ENCODE measurements at regions not wholly inside any gene's neighbourhood (a gene's known extent, or its start where the extent isn't known, plus 50 kb on each side); places are given as distances from the start of the nearest gene placed in this dataset.

DNA sequence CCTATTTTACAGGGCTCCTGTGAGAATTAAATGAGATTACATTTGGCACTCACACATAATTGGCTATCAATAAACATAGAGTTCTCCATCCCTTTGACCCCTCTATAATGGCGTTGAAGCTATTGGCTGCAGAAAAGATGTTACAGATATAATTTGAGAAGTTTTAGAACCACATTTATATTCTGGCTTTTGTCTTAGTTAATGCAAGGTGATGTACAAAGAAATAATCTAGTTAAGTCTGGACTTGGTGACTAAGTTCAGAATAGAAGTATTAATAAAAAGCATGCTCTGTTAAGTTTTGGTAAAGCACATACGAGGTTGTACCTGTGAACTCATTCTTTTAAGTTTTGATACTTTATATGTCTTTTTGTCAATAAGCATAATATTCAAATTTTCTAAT, 187.1 kb upstream of the HMGA2 start:
- Histone ChIP-seq H3K4me3 (no peak overlapping the region), H3K9me3 (no peaks in the 10 kb centered on the region), H3K27ac (no peak overlapping the region), H3K36me3 (no peaks in the 10 kb centered on the region), H3K4me1 (peaks cover 0 to 2% (median 0%) of the 10 kb centered on the region in 4 donors), H3K27me3 (no peaks in the 10 kb centered on the region)
- intact Hi-C loops (cut with DNase I; ENCODE audit: low total_unique reads) (no loop called here), in situ Hi-C loops (cut with MboI; ENCODE audit: low pct_ligation_motif_present in 1 of 4, low pct_unique_long_range_greater_than_20kb in 1 of 4, low sequenced_read_pairs in 3 of 4) (no loop called here)
- WGBS, 2 donors (ENCODE audit: low coverage in 1 of 2), result 89 to 91% methylated on average over 2 of the region's 2 CpGs
- DNase-seq, result no peak
- TF ChIP-seq EP300 (IDR thresholded peaks at IDR 0.05; ENCODE audit: low read depth), result no peak

DNA sequence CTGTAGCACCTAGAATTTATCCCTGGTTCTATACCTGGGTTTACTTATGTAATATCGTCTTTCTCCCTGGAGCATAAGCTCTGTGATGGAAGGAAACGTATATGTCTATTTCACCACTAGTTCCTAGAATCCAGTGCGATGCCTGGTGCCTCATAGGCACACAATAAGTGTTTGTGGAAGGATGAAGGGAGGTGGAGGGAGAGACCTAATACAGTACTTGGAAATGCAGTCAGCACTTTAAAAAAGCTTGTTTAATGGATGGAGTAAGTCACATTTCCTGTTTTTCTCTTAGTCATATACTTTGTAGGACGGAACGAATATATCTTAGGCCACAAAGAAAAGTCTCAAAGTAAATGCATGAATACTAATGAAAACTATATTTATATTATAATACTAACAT, 186.5 kb upstream of the HMGA2 start:
- in situ Hi-C loops (cut with MboI; ENCODE audit: low pct_ligation_motif_present in 1 of 4, low pct_unique_long_range_greater_than_20kb in 1 of 4, low sequenced_read_pairs in 3 of 4) (no loop called here), intact Hi-C loops (cut with DNase I; ENCODE audit: low total_unique reads) (no loop called here)
- no peak for DNase-seq
- Histone ChIP-seq H3K9me3 (no peaks in the 10 kb centered on the region), H3K4me3 (no peak overlapping the region), H3K27me3 (no peaks in the 10 kb centered on the region), H3K4me1 (no peaks in the 10 kb centered on the region), H3K27ac (no peak overlapping the region), H3K36me3 (no peaks in the 10 kb centered on the region)
- WGBS, 2 donors (ENCODE audit: low coverage in 1 of 2), result 63 to 79% methylated on average over 2 to 5 of the region's 5 CpGs
- TF ChIP-seq EP300 (IDR thresholded peaks at IDR 0.05; ENCODE audit: low read depth) (no peak), POLR2AphosphoS5 (IDR thresholded peaks at IDR 0.05) (no peak), POLR2A (IDR thresholded peaks at IDR 0.05) (no peak)
- TF ChIP-seq, protein P1, sequence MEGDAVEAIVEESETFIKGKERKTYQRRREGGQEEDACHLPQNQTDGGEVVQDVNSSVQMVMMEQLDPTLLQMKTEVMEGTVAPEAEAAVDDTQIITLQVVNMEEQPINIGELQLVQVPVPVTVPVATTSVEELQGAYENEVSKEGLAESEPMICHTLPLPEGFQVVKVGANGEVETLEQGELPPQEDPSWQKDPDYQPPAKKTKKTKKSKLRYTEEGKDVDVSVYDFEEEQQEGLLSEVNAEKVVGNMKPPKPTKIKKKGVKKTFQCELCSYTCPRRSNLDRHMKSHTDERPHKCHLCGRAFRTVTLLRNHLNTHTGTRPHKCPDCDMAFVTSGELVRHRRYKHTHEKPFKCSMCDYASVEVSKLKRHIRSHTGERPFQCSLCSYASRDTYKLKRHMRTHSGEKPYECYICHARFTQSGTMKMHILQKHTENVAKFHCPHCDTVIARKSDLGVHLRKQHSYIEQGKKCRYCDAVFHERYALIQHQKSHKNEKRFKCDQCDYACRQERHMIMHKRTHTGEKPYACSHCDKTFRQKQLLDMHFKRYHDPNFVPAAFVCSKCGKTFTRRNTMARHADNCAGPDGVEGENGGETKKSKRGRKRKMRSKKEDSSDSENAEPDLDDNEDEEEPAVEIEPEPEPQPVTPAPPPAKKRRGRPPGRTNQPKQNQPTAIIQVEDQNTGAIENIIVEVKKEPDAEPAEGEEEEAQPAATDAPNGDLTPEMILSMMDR (IDR thresholded peaks at IDR 0.05), result no peak

DNA sequence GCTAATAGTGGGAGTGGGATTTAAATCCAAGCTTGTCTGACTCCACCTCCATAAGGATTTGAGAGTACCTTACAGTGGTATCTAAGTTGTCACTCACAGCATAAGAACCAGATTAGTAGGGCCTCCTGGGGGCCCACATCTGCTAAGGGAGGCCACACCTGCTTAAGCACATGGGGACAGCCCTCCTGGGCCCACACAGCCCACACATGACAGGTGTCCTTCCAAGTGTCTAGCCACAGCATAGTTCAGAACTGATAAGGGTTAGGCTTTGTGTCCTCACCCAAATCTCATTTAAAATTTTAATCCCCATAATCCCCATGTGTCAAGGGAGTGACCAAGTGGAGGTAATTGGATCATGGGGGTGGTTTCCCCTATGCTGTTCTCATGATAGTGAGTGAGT, 186.0 kb upstream of the HMGA2 start:
- Histone ChIP-seq H3K4me1 (no peaks in the 10 kb centered on the region), H3K4me3 (no peak overlapping the region), H3K36me3 (no peaks in the 10 kb centered on the region), H3K9me3 (no peaks in the 10 kb centered on the region), H3K27ac (no peak overlapping the region), H3K27me3 (no peaks in the 10 kb centered on the region)
- intact Hi-C loops (cut with DNase I; ENCODE audit: low total_unique reads), result no loop called here
- TF ChIP-seq POLR2A (IDR thresholded peaks at IDR 0.05), result no peak
- no peak for TF ChIP-seq POLR2AphosphoS5 (IDR thresholded peaks at IDR 0.05)
- in situ Hi-C loops (cut with MboI; ENCODE audit: low pct_ligation_motif_present in 1 of 4, low pct_unique_long_range_greater_than_20kb in 1 of 4, low sequenced_read_pairs in 3 of 4), result no loop called here
- no peak for DNase-seq

DNA sequence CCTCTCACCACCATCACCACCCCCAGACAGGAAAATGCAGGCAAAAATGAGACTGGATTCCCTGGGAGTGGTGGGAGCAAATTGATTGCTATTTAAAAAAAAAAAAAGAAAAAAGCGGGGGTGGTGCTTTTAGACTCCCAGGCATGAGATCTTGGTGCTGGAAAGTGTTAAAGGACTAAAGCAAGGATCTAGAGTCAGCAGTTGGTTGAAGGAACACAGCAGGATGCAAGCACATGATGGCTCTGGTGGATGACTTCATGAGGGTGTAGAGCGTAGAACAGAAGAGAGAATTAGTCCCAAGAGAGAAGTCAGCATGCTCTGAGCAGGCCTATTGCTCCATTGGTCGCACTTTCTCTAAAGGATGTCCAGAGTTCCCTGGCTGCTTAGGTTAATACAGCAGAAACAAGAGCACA, 183.8 kb upstream of the HMGA2 start:
- in situ Hi-C loops (cut with MboI; ENCODE audit: low pct_ligation_motif_present in 1 of 4, low pct_unique_long_range_greater_than_20kb in 1 of 4, low sequenced_read_pairs in 3 of 4), result no loop called here
- intact Hi-C loops (cut with DNase I; ENCODE audit: low total_unique reads), result no loop called here
- H3K4me1 ChIP-seq, result no peaks in the 10 kb centered on the region
- no peaks in the 10 kb centered on the region for H3K36me3 ChIP-seq
- DNase-seq, result no peak
- no peak overlapping the region for H3K27ac ChIP-seq
- WGBS, 2 donors (ENCODE audit: low coverage in 1 of 2), result 73 to 77% methylated on average over 3 of the region's 3 CpGs
- no peaks in the 10 kb centered on the region for H3K27me3 ChIP-seq
- no peak overlapping the region for H3K4me3 ChIP-seq
- no peaks in the 10 kb centered on the region for H3K9me3 ChIP-seq
- no peak for TF ChIP-seq POLR2A (IDR thresholded peaks at IDR 0.05)
- TF ChIP-seq POLR2AphosphoS5 (IDR thresholded peaks at IDR 0.05), result no peak
- TF ChIP-seq, protein P1 (IDR thresholded peaks at IDR 0.05), result no peak
- TF ChIP-seq EP300 (IDR thresholded peaks at IDR 0.05; ENCODE audit: low read depth), result no peak

DNA sequence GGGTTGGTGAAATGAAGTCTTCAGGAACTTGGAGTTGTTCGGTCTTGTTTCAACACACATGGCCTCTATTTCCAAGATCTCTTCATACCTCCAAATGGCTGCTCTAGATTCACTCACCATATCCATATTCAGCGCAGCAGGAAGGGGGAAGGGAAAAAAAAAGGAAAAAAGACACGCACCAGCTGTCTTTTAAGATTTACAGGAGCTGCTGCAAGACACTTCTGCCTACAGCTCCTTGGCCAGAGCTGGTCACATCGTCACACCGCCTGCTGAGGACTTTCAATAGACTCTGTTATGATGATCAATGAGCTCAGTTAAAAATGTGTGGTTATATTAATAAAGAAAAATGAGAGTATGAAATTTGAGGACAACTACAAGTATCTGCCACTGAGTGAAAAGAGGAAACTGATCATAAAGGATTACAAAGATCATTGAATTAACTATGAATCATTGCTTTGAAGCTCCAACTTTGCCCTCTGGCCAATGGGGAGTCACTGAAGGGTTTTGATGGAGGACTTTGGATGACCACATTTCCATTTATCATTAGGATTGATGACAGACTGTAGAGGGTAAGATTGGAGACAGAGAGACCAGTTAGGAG, 182.1 kb upstream of the HMGA2 start:
- Histone ChIP-seq H3K27me3 (no peaks in the 10 kb centered on the region), H3K36me3 (no peaks in the 10 kb centered on the region), H3K9me3 (no peaks in the 10 kb centered on the region), H3K4me3 (no peak overlapping the region), H3K4me1 (no peaks in the 10 kb centered on the region), H3K27ac (no peak overlapping the region)
- in situ Hi-C loops (cut with MboI; ENCODE audit: low pct_ligation_motif_present in 1 of 4, low pct_unique_long_range_greater_than_20kb in 1 of 4, low sequenced_read_pairs in 3 of 4) (no loop called here), intact Hi-C loops (cut with DNase I; ENCODE audit: low total_unique reads) (no loop called here)
- WGBS, 2 donors (ENCODE audit: low coverage in 1 of 2), result 81 to 86% methylated on average over 4 to 5 of the region's 5 CpGs
- DNase-seq, result no peak
- TF ChIP-seq, protein P1 (IDR thresholded peaks at IDR 0.05), result no peak
- no peak for TF ChIP-seq EP300 (IDR thresholded peaks at IDR 0.05; ENCODE audit: low read depth)
- TF ChIP-seq POLR2AphosphoS5 (IDR thresholded peaks at IDR 0.05), result no peak
- TF ChIP-seq POLR2A (IDR thresholded peaks at IDR 0.05), result no peak

Data from transverse colon (tissue), 4 donors.